Testis (tissue), 2 donors: ENCODE measurements at regions not wholly inside any gene's neighbourhood (a gene's known extent, or its start where the extent isn't known, plus 50 kb on each side); places are given as distances from the start of the nearest gene placed in this dataset.

Experiments
- DNase-seq: peaks from one replicate; pipeline ENCODE4 v3.0.0-alpha.2; 2019
- H3K27ac ChIP-seq, 2 donors: fragments of 200-600 bp; sonication (generic); one replicate each; pipeline ENCODE4 v1.5.1; 2019
- H3K27me3 ChIP-seq: fragments of 200-600 bp; sonication (generic); one replicate; pipeline ENCODE4 v1.5.1; 2019
- H3K36me3 ChIP-seq: fragments of 200-600 bp; sonication (generic); one replicate; pipeline ENCODE4 v1.5.1; 2017; ENCODE audit warnings: low read depth; ENCODE audit errors: missing control alignments
- H3K4me1 ChIP-seq: fragments of 200-600 bp; sonication (generic); one replicate; pipeline ENCODE4 v1.5.1; 2019
- H3K4me3 ChIP-seq, 2 donors: fragments of 200-600 bp; sonication (generic); one replicate each; pipeline ENCODE4 v1.5.1; 2017 to 2019
- H3K9me3 ChIP-seq: fragments of 200-600 bp; sonication (generic); one replicate; pipeline ENCODE4 v1.5.1; 2017
- POLR2A ChIP-seq: fragments of 450-650 bp; IDR thresholded peaks from one replicate; pipeline ENCODE4 v1.6.1; 2017; ENCODE audit warnings: antibody characterized with exemption, mild to moderate bottlenecking, moderate library complexity
- WGBS, 2 donors: methylation state at CpG; one replicate each; pipeline ENCODE4 v1.1.5; 2018; 5-methylcytosine and 5-hydroxymethylcytosine counted together
- intact Hi-C: fragments of 100-400 bp; cut with DNase I; formaldehyde crosslinking; loops from one replicate; pipeline ENCODE4 v1.15.1; 2023; ENCODE audit warnings: low total_unique reads
- TF ChIP-seq, protein P1 (sequence below), 3 experiments: fragments of 450-650 bp in 2 of 3; fragments of 200-600 bp in 1 of 3; sonication (generic) in 1 of 3; IDR thresholded peaks; one replicate each; pipeline ENCODE4 v1.5.1; 2016 to 2019; ENCODE audit warnings: antibody characterized with exemption in 3 of 3, mild to moderate bottlenecking in 2 of 3, moderate library complexity in 1 of 3

DNA sequence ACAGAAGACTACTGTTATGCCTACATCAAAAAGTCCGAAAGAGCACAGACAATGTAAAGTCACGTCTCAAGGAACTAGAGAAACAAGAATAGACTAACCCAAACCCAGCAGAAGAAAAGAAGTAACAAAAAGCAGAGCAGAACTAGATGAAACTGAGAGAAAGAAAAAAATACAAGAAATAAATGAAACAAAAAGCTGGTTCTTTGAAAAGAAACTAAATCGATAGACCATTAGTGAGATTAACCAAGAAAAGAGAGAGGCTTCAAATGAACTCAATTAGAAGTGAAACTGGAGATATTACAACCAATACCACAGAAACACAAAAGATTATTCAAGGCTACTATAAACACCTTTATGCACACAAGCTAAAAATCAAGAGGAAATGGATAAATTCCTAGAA is 271.8 kb downstream of the MBD2 start:
- DNase-seq, result no peak
- Histone ChIP-seq H3K4me1 (no peaks in the 10 kb centered on the region), H3K27me3 (no peaks in the 10 kb centered on the region), H3K9me3 (no peaks in the 10 kb centered on the region), H3K4me3 (no peak overlapping the region), H3K27ac (no peak overlapping the region), H3K36me3 (no peaks in the 10 kb centered on the region)
- intact Hi-C loops, result no loop called here
- WGBS, 2 donors, result 89 to 96% methylated on average over 3 of the region's 3 CpGs
- TF ChIP-seq POLR2A, result no peak
- TF ChIP-seq, protein P1, sequence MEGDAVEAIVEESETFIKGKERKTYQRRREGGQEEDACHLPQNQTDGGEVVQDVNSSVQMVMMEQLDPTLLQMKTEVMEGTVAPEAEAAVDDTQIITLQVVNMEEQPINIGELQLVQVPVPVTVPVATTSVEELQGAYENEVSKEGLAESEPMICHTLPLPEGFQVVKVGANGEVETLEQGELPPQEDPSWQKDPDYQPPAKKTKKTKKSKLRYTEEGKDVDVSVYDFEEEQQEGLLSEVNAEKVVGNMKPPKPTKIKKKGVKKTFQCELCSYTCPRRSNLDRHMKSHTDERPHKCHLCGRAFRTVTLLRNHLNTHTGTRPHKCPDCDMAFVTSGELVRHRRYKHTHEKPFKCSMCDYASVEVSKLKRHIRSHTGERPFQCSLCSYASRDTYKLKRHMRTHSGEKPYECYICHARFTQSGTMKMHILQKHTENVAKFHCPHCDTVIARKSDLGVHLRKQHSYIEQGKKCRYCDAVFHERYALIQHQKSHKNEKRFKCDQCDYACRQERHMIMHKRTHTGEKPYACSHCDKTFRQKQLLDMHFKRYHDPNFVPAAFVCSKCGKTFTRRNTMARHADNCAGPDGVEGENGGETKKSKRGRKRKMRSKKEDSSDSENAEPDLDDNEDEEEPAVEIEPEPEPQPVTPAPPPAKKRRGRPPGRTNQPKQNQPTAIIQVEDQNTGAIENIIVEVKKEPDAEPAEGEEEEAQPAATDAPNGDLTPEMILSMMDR (IDR thresholded peaks at IDR 0.05), result no peak

DNA sequence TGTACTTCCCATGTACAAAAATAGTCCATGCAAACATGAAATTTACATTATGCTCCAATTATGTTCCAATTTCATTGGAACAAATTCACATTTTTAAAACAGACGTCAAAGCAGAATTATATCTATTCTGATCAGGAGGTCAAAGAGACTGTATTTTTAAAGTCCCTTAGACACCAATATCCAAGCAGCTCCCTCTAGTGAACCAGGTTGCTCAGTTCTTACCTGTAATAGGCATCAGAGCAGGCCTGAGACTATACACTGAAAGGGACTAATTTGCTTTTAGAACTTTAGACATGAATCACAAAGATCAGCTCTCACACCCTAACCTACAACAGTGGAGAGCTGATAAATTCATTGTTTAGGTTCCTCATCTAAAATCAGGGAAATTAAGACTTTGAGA is 273.9 kb downstream of the MBD2 start:
- WGBS, 2 donors, result 88 to 90% methylated on average over 1 of the region's 1 CpG
- intact Hi-C loops, result no loop called here
- Histone ChIP-seq H3K27me3 (no peaks in the 10 kb centered on the region), H3K27ac (no peak overlapping the region), H3K4me1 (no peaks in the 10 kb centered on the region), H3K9me3 (no peaks in the 10 kb centered on the region), H3K4me3 (no peak overlapping the region), H3K36me3 (no peaks in the 10 kb centered on the region)
- no peak for DNase-seq
- TF ChIP-seq, protein P1 (IDR thresholded peaks at IDR 0.05), result no peak
- no peak for TF ChIP-seq POLR2A

DNA sequence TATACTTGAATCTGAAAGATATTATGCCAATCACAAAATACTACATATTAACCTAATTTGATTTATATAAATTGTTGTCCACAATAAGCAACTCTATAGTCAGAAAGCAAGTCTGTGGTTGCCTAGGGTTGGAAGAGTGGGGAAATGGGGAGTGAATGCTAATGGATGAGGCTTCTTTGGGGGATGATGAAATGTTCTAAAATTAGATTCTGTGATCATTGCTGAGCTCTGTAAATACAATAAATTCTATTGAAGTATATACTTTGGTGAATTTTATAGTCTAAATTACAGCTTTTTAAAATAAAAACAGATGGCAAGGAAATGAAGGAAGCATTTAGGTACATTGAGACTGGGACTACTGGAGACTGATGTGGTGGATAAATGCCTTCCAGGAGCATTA is 275.5 kb downstream of the MBD2 start:
- DNase-seq, result no peak
- TF ChIP-seq POLR2A, result no peak
- TF ChIP-seq, protein P1 (IDR thresholded peaks at IDR 0.05), result no peak
- Histone ChIP-seq H3K9me3 (no peaks in the 10 kb centered on the region), H3K27me3 (no peaks in the 10 kb centered on the region), H3K27ac (no peak overlapping the region), H3K4me3 (no peak overlapping the region), H3K4me1 (no peaks in the 10 kb centered on the region), H3K36me3 (no peaks in the 10 kb centered on the region)
- intact Hi-C loops, result no loop called here

DNA sequence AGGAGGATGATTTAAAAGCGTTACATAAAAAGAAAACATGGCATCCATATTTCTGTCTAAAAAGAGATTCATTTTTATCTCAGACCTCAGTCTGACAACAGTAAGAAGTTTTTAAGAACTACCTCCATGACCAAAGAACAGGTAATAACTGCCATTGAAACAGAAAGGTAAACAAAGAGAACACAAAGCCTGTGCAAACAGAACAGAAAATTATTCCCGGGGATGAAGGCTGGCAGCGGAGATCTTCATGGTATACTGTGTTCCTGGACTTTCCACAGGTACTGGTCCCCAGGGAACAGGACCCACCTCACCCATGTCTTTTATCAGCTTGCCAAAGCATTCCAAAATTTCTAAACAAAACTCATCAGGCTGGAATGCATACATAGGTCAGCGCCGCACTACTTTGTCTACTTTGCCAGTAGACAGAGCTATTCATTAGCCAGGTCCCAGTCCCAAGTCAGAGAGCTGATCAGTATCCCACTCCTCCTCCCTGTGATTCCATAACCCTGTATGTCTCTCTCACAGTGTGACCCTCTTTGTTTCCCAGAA is 277.3 kb downstream of the MBD2 start:
- intact Hi-C loops, result no loop called here
- Histone ChIP-seq H3K9me3 (no peaks in the 10 kb centered on the region), H3K36me3 (no peaks in the 10 kb centered on the region), H3K27ac (no peak overlapping the region), H3K4me1 (no peaks in the 10 kb centered on the region), H3K4me3 (no peak overlapping the region), H3K27me3 (no peaks in the 10 kb centered on the region)
- no peak for DNase-seq
- TF ChIP-seq POLR2A, result no peak
- TF ChIP-seq, protein P1 (IDR thresholded peaks at IDR 0.05), result no peak
- 94 to 98% methylated on average over 5 of the region's 5 CpGs for WGBS, 2 donors

DNA sequence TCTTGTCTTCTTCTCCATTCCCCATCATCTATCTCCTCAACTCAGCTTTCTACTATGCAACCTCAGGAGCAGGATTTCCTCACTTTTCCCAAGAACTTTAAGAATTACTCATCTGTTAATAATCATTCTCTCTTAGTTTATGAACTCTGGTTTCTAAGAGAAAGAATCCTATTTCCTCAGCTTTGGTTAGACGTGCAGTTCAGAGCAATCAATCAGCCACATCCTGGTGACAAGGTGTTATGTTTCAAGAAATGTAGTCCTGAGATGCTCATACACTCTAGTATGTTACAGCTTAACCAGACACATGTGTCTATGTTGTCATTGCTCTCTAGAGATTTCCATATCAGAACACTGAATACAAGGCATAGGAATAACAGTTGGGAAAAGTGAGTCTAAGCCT is 277.9 kb downstream of the MBD2 start:
- TF ChIP-seq, protein P1 (IDR thresholded peaks at IDR 0.05), result no peak
- no peak for TF ChIP-seq POLR2A
- intact Hi-C loops, result no loop called here
- H3K9me3 ChIP-seq, result no peaks in the 10 kb centered on the region
- H3K4me3 ChIP-seq, result no peak overlapping the region
- no peaks in the 10 kb centered on the region for H3K4me1 ChIP-seq
- no peaks in the 10 kb centered on the region for H3K36me3 ChIP-seq
- 75 to 82% methylated on average over 1 of the region's 1 CpG for WGBS, 2 donors
- H3K27ac ChIP-seq, result no peak overlapping the region
- DNase-seq, result no peak
- H3K27me3 ChIP-seq, result no peaks in the 10 kb centered on the region
